NB4 (cell line): ENCODE measurements at regions not wholly inside any gene's neighbourhood (a gene's known extent, or its start where the extent isn't known, plus 50 kb on each side); places are given as distances from the start of the nearest gene placed in this dataset.
"Not testable (repeated sequence)": the region's sequence is repeated elsewhere in the genome, so short reads cannot be mapped to it uniquely, and the experiment has no call there.

Source experiments
- DNase-seq: peaks from one replicate; pipeline ENCODE4 v3.0.0; 2010; ENCODE audit warnings: low read depth
- H3K4me3 ChIP-seq: one replicate; pipeline ENCODE4 v1.5.1; 2011; ENCODE audit warnings: mild to moderate bottlenecking, low read depth, low read length, moderate library complexity
- CTCF ChIP-seq: IDR thresholded peaks from one replicate; pipeline ENCODE4 v1.5.1; 2012; ENCODE audit warnings: low read depth, low read length
- MAX ChIP-seq: IDR thresholded peaks from 2 replicates; pipeline ENCODE4 v1.6.1; 2011; ENCODE audit warnings: low read depth, low read length
- MYC ChIP-seq: IDR thresholded peaks from 2 replicates; pipeline ENCODE4 v1.6.1; 2011; ENCODE audit warnings: low read depth, low read length
- POLR2A ChIP-seq: IDR thresholded peaks from 2 replicates; pipeline ENCODE4 v1.6.1; 2011; ENCODE audit warnings: mild to moderate bottlenecking; ENCODE audit not compliant: insufficient read length; ENCODE audit errors: extremely low read depth

- DNase-seq = no peak
- no peak overlapping the region for H3K4me3 ChIP-seq
- TF ChIP-seq MAX = no peak
- no peak for TF ChIP-seq MYC
- TF ChIP-seq POLR2A = no peak
- no peak for TF ChIP-seq CTCF
Measured at GRCh38 chr16:77500934-77501664, 66.3 kb upstream of the ADAMTS18 start.

- no peak for DNase-seq
- H3K4me3 ChIP-seq = no peak overlapping the region
- TF ChIP-seq MYC (no peak), POLR2A (no peak), CTCF (no peak), MAX (no peak)
Measured at GRCh38 chr16:77502448-77502847, 67.6 kb upstream of the ADAMTS18 start.

GRCh38 chr16:77506492-77506891 lies 71.7 kb upstream of the ADAMTS18 start:
- not testable (repeated sequence) for DNase-seq, H3K4me3 ChIP-seq

DNA sequence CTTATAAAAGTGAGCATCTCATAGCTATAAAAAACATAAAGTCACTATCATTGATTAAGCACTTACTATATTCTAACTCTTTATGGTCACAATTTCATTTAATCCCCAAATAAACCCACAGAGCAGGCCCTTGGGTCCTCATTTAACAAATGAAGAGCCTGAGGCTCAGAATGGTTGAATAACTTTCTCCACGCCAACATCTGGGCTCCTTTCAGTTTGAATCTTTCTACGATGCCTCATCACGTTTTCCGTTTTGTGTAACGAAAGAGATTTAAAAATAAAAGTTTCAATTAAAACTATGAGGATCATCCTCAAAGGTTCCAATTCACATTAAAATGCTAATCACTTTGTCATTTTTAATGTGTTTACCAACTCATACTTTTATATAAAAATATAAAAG lies 74.2 kb upstream of the ADAMTS18 start:
- no peak overlapping the region for H3K4me3 ChIP-seq
- DNase-seq = no peak
- TF ChIP-seq POLR2A (no peak), MYC (no peak), CTCF (no peak), MAX (no peak)

DNA sequence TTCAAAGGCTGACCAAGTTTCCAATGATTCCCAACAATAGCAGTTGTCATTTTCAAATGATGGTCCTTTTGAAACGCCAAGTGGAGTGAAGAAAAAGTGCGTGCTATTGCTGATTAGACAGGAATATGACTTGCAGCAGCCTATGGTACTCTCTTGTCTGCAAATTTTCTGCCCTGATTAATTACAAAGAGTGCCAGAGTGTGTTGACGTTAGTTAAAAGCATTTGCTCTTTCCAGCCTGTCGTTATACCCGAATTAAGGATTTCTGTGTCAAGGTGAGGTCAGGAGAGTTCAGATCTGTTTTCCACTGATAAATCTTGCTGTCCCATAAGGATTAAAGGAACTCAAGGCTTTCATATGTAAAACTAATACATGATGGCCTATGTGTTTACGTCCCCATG lies 75.0 kb upstream of the ADAMTS18 start:
- H3K4me3 ChIP-seq = no peak overlapping the region
- no peak for DNase-seq
- no peak for TF ChIP-seq MAX
- TF ChIP-seq POLR2A = no peak
- no peak for TF ChIP-seq CTCF
- no peak for TF ChIP-seq MYC

DNA sequence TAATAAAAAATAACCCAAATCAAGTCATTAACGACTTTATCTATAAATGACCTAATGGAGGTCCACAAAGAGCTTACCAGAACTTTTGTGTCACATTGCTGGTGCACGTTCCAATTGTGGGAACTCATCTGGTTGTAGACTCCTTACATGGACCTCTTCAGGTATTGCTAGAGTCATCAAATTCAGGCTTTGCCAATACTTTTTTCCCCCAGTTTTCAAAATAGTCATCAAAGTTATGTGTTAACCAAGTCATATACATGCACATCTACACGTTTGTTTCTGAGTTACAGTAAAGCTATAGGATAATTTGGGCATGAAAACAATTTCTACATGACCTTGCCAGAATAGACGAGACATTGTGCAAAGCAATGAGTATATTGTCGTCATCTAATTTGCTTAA lies 76.2 kb upstream of the ADAMTS18 start:
- no peak for DNase-seq
- no peak for TF ChIP-seq POLR2A
- TF ChIP-seq MYC = no peak
- TF ChIP-seq CTCF = no peak
- TF ChIP-seq MAX = no peak
- no peak overlapping the region for H3K4me3 ChIP-seq
